ENCODE measurements at regions not wholly inside any gene's neighbourhood (a gene's known extent, or its start where the extent isn't known, plus 50 kb on each side); places are given as distances from the start of the nearest gene placed in this dataset.

- POLR2A ChIA-PET (ENCODE audit: partially characterized antibody), result no interaction called here
- DNase-seq (ENCODE audit: low read depth in 1 of 2, low spot score in 2 of 2), result no peak
- Histone ChIP-seq H3K18ac (ENCODE audit: extremely low read depth, low read length) (no peak overlapping the region), H3K56ac (replicated peaks; ENCODE audit: insufficient read length, low read depth, low read length) (no peak overlapping the region), H2BK5ac (ENCODE audit: low read depth, low read length) (no peak overlapping the region), H3K4me2 (ENCODE audit: insufficient read depth in 1 of 2, low read depth in 2 of 2, low read length in 2 of 2) (no peak overlapping the region), H4K20me1 (replicated peaks in 1 of 2; ENCODE audit: control insufficient read depth in 1 of 2, insufficient read depth in 2 of 2, low read length in 2 of 2) (no peaks in the 10 kb centered on the region), H3K23me2 (ENCODE audit: low read depth, low read length) (no peaks in the 10 kb centered on the region), H4K5ac (ENCODE audit: insufficient read length, low read depth, low read length) (no peak overlapping the region), H4K91ac (replicated peaks; ENCODE audit: insufficient read length, low read length) (no peak overlapping the region), H2BK20ac (ENCODE audit: low read length) (no peak overlapping the region), H4K8ac (ENCODE audit: extremely low read depth, insufficient read depth, low read length) (no peak overlapping the region), H3K4me1 (replicated peaks in 1 of 4; ENCODE audit: control insufficient read depth in 3 of 4, insufficient read depth in 4 of 4, low read length in 3 of 4) (no peaks in the 10 kb centered on the region), H2BK15ac (ENCODE audit: low read length) (no peak overlapping the region), H3K79me2 (ENCODE audit: control insufficient read depth in 1 of 2, insufficient read depth in 2 of 2, low read length in 2 of 2) (no peaks in the 10 kb centered on the region), H3K27ac (ENCODE audit: low read depth, low read length) (no peak overlapping the region), H3K14ac (ENCODE audit: insufficient read length) (no peak overlapping the region), H3K36me3 (ENCODE audit: control insufficient read depth in 2 of 4, insufficient read depth in 4 of 4, low read length in 3 of 4) (no peaks in the 10 kb centered on the region), H3K4me3 (ENCODE audit: extremely low read depth in 1 of 4, insufficient read depth in 2 of 4, low read depth in 3 of 4, low read length in 4 of 4) (no peak overlapping the region), H2AFZ (ENCODE audit: low read length) (no peak overlapping the region), H3K27me3 (replicated peaks in 1 of 4; ENCODE audit: control insufficient read depth in 3 of 4, extremely low read depth in 1 of 4, insufficient read depth in 3 of 4, low read length in 3 of 4) (no peaks in the 10 kb centered on the region), H3K9me3 (ENCODE audit: insufficient read depth in 2 of 2, low read depth in 1 of 2, low read length in 1 of 2) (no peaks in the 10 kb centered on the region), H2BK120ac (replicated peaks; ENCODE audit: low read depth, low read length) (no peak overlapping the region), H3K23ac (ENCODE audit: insufficient read length) (no peak overlapping the region), H2BK12ac (ENCODE audit: low read depth, low read length) (no peak overlapping the region), H3K79me1 (ENCODE audit: low read depth, low read length) (no peaks in the 10 kb centered on the region), H3K9ac (replicated peaks in 1 of 4; ENCODE audit: extremely low read depth in 1 of 4, low read depth in 3 of 4, low read length in 3 of 4) (no peak overlapping the region), H2AK5ac (ENCODE audit: low read depth, low read length) (no peak overlapping the region), H3K4ac (replicated peaks; ENCODE audit: insufficient read length, low read depth, low read length) (no peak overlapping the region)
- CTCF ChIA-PET (ENCODE audit: partially characterized antibody), result interaction anchor here (1.0 to 1.7 kb wide), 2 partner anchors 26 to 217 kb away, joined by 5 to 8 read pairs; no protein-coding TSS in a partner anchor
- 88% methylated on average over 4 of the region's 4 CpGs; no CpG with 5 or more reads in 1 of the 2 experiments for WGBS, 2 experiments (ENCODE audit: extremely low coverage in 1 of 2, insufficient coverage in 1 of 2, insufficient read length in 1 of 2, insufficient replicate concordance in 2 of 2, low coverage in 1 of 2, low lambda C conversion rate in 2 of 2, missing lambda C conversion rate in 1 of 2)
- no peak for FAIRE-seq
- TF ChIP-seq POU5F1 (IDR thresholded peaks at IDR 0.05; ENCODE audit: low read depth, low read length) (no peak), TAF7 (optimal IDR thresholded peaks at IDR 0.05; ENCODE audit: borderline replicate concordance, low read depth, low read length) (no peak)
These were observed 208.0 kb upstream of the PHACTR1 start for GRCh38 chr6:12508553-12508952.

Data from H1 (cell line).